HL-60 (cell line): ENCODE measurements at regions not wholly inside any gene's neighbourhood (a gene's known extent, or its start where the extent isn't known, plus 50 kb on each side); places are given as distances from the start of the nearest gene placed in this dataset.

Source experiments
- DNase-seq, 2 experiments: peaks; one replicate each; pipeline ENCODE4 v3.0.0-alpha.2; 2010 to 2020; ENCODE audit warnings: low read depth in 1 of 2, low spot score in 1 of 2
- H3K27ac ChIP-seq: fragments of 250-450 bp; sonication (Bioruptor Pico); replicated peaks from 2 replicates; pipeline ENCODE4 v1.5.1; 2020; ENCODE audit warnings: mild to moderate bottlenecking, moderate library complexity
- H3K27me3 ChIP-seq: fragments of 250-450 bp; sonication (Bioruptor Pico); 2 replicates; pipeline ENCODE4 v1.5.1; 2021; ENCODE audit warnings: mild to moderate bottlenecking, moderate library complexity; ENCODE audit not compliant: insufficient read depth, poor library complexity, severe bottlenecking
- H3K4me3 ChIP-seq: replicated peaks from 2 replicates; pipeline ENCODE4 v1.5.1; 2011; ENCODE audit warnings: mild to moderate bottlenecking, control low read depth, low read length; ENCODE audit not compliant: insufficient read depth
- GABPA ChIP-seq: IDR thresholded peaks from 2 replicates; pipeline ENCODE4 v1.6.1; 2012; ENCODE audit warnings: low read depth
- POLR2AphosphoS5 ChIP-seq: IDR thresholded peaks from 2 replicates; pipeline ENCODE4 v1.6.1; 2012; ENCODE audit warnings: low read depth
- SPI1 ChIP-seq: IDR thresholded peaks from 2 replicates; pipeline ENCODE4 v1.6.1; 2012; ENCODE audit warnings: low read depth, mild to moderate bottlenecking, borderline replicate concordance
- TF ChIP-seq, protein P1 (sequence below): IDR thresholded peaks from one replicate; pipeline ENCODE4 v1.5.1; 2011; ENCODE audit warnings: low read length, control low read depth, inconsistent platforms; ENCODE audit not compliant: insufficient read depth
- TF ChIP-seq, protein P2 (sequence below): IDR thresholded peaks from 2 replicates; pipeline ENCODE4 v1.6.1; 2012; ENCODE audit warnings: low read depth; ENCODE audit not compliant: insufficient replicate concordance

DNA sequence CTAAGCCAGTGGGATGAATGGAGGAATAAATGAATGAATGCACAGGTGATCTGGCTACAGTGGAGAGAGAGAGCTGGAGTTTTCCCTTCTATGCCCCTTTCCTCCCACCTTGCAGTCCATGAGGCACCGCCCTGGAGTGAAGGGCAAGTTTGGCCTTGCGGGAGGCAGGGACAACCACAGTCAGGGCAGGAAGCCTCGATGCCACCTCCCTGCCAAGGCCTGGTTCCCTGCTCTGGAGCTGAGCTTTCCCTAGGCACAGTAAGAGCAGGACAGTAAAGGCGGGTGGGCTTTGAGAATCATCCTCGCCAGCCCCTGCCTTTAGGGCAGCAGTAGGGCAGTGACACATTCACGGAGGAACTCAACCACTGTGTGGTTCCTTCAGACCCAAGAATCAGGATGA lies 72.6 kb downstream of the RBFOX3 start:
- H3K27ac ChIP-seq: no peak overlapping the region
- no peak for DNase-seq
- H3K4me3 ChIP-seq: no peak overlapping the region
- no peak for TF ChIP-seq GABPA
- TF ChIP-seq, protein P1, sequence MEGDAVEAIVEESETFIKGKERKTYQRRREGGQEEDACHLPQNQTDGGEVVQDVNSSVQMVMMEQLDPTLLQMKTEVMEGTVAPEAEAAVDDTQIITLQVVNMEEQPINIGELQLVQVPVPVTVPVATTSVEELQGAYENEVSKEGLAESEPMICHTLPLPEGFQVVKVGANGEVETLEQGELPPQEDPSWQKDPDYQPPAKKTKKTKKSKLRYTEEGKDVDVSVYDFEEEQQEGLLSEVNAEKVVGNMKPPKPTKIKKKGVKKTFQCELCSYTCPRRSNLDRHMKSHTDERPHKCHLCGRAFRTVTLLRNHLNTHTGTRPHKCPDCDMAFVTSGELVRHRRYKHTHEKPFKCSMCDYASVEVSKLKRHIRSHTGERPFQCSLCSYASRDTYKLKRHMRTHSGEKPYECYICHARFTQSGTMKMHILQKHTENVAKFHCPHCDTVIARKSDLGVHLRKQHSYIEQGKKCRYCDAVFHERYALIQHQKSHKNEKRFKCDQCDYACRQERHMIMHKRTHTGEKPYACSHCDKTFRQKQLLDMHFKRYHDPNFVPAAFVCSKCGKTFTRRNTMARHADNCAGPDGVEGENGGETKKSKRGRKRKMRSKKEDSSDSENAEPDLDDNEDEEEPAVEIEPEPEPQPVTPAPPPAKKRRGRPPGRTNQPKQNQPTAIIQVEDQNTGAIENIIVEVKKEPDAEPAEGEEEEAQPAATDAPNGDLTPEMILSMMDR: no peak
- no peak for TF ChIP-seq SPI1
- TF ChIP-seq, protein P2, sequence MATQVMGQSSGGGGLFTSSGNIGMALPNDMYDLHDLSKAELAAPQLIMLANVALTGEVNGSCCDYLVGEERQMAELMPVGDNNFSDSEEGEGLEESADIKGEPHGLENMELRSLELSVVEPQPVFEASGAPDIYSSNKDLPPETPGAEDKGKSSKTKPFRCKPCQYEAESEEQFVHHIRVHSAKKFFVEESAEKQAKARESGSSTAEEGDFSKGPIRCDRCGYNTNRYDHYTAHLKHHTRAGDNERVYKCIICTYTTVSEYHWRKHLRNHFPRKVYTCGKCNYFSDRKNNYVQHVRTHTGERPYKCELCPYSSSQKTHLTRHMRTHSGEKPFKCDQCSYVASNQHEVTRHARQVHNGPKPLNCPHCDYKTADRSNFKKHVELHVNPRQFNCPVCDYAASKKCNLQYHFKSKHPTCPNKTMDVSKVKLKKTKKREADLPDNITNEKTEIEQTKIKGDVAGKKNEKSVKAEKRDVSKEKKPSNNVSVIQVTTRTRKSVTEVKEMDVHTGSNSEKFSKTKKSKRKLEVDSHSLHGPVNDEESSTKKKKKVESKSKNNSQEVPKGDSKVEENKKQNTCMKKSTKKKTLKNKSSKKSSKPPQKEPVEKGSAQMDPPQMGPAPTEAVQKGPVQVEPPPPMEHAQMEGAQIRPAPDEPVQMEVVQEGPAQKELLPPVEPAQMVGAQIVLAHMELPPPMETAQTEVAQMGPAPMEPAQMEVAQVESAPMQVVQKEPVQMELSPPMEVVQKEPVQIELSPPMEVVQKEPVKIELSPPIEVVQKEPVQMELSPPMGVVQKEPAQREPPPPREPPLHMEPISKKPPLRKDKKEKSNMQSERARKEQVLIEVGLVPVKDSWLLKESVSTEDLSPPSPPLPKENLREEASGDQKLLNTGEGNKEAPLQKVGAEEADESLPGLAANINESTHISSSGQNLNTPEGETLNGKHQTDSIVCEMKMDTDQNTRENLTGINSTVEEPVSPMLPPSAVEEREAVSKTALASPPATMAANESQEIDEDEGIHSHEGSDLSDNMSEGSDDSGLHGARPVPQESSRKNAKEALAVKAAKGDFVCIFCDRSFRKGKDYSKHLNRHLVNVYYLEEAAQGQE: no peak
- TF ChIP-seq POLR2AphosphoS5: no peak
- no peaks in the 10 kb centered on the region for H3K27me3 ChIP-seq

DNA sequence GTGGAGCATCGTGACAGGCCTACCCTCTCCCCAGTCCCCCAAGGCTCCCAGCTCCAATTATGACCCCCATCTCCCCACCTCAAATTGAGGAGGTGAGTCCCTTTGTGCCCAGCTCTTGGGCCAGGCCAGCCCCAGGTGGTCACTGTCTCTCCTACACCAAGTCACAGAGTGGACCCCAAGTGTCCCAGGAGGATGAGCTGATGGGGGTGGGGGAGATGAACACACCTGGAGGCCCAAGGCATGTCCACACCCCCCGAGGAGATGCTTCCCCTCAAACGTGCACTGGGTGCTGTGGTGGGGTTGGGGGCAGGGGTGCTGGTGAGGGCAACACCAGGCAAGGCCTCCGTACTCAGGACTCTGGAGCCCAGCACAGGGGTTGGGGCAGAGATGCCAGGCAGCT lies 73.2 kb downstream of the RBFOX3 start:
- DNase-seq: no peak
- H3K27me3 ChIP-seq: no peaks in the 10 kb centered on the region
- TF ChIP-seq GABPA: no peak
- no peak for TF ChIP-seq POLR2AphosphoS5
- TF ChIP-seq, protein P2: no peak
- no peak for TF ChIP-seq SPI1
- TF ChIP-seq, protein P1: no peak
- no peak overlapping the region for H3K4me3 ChIP-seq
- H3K27ac ChIP-seq: no peak overlapping the region

DNA sequence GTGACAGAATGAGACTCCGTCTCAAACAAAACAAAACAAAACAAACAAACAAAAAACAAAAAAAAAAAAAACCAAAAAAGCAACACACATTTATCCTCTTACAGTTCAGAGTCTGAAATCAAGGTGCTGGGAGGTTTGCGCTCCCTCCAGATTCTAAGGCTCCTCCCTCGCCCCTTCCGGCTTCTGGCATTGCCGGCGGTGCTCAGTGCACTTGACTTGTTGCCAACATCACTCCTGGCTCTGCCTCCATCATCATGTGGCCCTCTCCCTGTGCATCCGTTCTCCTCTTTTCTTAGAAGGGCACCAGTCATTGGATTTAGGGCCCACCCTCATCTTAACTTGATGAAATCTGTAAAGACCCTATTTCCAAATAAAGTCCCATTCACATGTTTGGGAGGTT lies 73.8 kb downstream of the RBFOX3 start:
- Histone ChIP-seq H3K27ac (no peak overlapping the region), H3K4me3 (no peak overlapping the region), H3K27me3 (no peaks in the 10 kb centered on the region)
- DNase-seq: no peak
- TF ChIP-seq, protein P2: no peak
- TF ChIP-seq GABPA (no peak), POLR2AphosphoS5 (no peak), SPI1 (no peak)
- TF ChIP-seq, protein P1: no peak
